Germinal center (tissue), 1 donor: ENCODE measurements at regions not wholly inside any gene's neighbourhood (a gene's known extent, or its start where the extent isn't known, plus 50 kb on each side); places are given as distances from the start of the nearest gene placed in this dataset.
"Not testable (repeated sequence)": the region's sequence is repeated elsewhere in the genome, so short reads cannot be mapped to it uniquely, and the experiment has no call there.

Experiments
- DNase-seq: peaks from one replicate; pipeline ENCODE4 v3.0.0; 2012; ENCODE audit warnings: mixed read lengths, low spot score

DNA sequence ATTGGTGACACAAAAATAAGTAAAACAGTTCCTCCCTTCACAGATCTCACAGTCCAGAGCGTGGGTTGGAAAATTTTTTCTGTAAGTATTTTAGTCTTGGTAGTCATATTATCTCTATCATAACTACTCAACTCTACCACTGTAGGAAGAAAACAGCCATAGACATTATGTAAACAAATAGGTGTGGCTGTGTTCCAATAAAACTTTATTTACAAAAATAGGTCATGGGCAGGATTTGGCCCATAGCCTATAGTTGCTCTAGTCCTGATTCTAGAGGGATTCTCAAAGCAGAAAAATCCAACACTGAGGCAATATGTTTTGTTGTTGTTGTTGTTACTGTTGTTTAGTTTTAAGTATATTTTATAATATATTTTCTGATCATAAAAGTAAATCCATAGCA, 206.1 kb upstream of the GADL1 start:
- no peak for DNase-seq

GRCh38 chr3:31101285-31101684, 206.8 kb upstream of the GADL1 start:
- not testable (repeated sequence) for DNase-seq

DNA sequence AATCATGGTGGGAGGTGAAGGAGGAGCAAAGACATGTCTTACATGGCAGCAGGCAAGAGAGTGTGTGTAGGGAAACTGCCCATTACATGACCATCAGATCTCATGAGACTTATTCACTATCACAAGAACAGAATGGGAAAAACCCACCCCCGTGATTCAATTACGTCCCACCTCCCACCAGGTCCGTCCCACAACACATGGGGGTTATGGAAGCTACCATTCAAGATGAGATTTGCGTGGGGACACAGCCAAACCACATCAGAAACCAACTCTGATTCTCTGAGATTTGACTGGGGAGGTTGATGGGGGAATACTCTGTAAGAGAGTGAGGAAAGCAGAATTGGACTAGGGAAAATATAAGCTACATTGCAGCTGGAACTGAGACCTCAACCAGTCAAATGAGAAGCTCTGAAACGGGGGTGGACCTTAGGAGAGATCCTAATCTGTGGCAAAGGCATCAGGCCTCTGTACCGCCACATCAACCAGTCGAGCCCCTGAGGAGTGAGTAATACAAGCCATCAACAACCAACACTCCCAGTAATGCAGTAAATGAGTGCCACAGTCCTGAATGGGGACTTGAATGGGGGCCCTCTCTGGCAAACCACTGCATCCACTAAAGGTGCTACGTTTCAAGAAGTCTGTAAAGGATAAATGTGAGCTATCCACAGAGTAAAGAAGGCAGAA, 207.9 kb upstream of the GADL1 start:
- DNase-seq, result no peak

GRCh38 chr3:31103181-31103580, 208.7 kb upstream of the GADL1 start:
- DNase-seq, result no peak

- no peak for DNase-seq
Observed at GRCh38 chr3:31103623-31104180, 209.2 kb upstream of the GADL1 start.

- no peak for DNase-seq
Observed at GRCh38 chr3:31105011-31105410, 210.6 kb upstream of the GADL1 start.

GRCh38 chr3:31105438-31106077, 211.1 kb upstream of the GADL1 start:
- no peak for DNase-seq

DNA sequence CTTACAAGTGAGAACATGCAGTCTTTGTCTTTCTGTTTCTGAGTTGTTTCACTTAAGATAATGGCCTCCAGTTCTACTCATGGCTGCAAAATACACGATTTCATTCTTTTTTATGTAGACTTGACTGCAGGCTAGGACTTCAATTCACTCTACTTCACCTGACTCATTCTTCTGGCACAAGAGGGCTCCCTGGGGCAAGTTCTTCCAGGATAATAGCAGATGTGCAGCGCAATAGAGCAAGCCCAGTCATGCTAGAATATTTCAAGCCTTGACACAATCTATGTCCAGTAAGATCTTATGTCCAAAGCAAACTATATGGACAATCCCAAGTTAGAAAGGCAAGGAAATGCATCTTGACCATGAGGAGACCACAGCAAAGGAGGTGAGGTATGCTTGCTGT, 211.7 kb upstream of the GADL1 start:
- no peak for DNase-seq

DNA sequence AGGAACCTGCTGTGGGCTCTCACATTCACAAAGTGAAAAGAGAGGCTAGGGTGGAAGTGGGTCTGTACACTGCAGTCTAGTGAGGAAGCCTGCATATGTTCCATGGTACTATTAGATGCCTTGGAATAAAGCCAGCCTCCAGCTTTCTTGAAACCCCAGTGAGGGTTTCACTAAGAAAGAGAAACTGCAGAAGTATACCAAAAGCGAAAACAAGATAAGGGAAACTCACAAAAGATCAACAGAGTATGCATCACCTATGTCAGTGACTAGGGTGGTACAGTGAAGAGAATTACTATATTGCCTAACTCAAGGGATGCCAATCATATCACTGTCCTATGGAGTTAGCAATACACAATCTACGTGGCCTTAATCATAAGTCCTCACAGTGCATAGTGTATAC, 212.5 kb upstream of the GADL1 start:
- no peak for DNase-seq

DNA sequence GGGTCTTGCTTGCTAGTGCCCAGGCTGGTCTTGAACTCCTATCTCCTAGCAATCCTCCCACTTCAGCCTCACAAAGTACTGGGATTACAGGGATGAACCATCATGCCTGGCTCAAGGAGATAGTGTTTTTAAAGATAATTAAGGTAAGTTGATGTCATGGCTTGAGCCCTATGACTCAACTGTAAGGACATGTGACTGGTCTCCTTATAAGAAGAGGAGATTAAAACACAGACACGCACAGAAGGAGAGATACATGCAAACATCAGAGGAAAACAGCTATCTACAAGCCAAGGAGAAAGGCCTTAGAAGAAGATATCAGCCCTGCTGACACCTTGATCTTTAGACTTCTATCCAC, 220.4 kb upstream of the GADL1 start:
- no peak for DNase-seq

- DNase-seq, result not testable (repeated sequence)
Observed at GRCh38 chr3:31115531-31115930, 221.1 kb upstream of the GADL1 start.

- no peak for DNase-seq
Observed at GRCh38 chr3:31116651-31117050, 222.2 kb upstream of the GADL1 start.

DNA sequence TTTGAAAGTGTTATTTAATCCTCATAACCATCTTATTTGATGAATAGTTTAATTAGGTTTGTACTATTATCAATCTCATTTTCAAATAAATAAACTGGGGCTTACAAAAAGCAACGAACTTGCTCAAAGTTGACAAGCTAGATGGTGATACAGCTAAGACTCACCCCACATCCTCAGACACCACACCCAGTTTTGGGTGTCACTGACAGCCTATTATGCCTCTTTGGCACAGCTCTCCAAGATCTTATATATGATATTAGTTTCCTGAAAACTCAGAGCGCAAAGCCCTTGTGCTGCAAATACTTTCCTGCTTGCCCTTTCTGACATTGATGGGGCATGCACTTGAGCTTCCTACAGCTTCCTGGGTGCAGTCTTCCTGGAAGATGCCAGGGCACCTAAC, 223.4 kb upstream of the GADL1 start:
- no peak for DNase-seq

- DNase-seq, result no peak
Observed at GRCh38 chr3:31124373-31124772, 229.9 kb upstream of the GADL1 start.

DNA sequence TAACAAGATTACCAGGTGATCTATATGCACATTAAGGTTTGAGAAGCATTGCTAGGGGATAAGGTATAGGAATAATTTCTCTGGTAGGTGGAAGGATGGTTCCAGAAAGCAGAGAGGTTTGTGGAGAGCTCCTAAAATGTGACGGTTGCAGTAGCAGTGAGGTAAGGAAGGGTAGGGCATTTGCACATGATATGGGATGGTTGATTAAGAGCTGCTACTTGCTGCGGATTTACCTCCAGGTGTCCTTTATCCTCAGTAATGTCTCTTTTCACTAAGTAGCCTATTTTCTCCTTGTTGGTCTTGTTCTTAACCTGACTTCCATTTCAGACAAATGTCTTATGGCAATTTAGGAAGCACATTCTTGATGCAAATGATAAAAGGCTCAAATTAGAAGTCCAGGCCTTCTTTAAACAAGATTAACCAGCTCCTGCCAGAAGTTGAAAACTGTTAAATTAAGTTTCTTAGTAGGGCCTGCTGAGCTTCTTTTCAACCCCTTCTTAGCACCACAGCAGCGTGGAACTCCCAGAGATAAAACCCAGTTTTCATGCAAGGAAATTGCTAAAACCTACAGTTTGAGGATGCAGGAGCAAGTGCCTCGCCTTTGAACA, 231.1 kb upstream of the GADL1 start:
- DNase-seq, result no peak

DNA sequence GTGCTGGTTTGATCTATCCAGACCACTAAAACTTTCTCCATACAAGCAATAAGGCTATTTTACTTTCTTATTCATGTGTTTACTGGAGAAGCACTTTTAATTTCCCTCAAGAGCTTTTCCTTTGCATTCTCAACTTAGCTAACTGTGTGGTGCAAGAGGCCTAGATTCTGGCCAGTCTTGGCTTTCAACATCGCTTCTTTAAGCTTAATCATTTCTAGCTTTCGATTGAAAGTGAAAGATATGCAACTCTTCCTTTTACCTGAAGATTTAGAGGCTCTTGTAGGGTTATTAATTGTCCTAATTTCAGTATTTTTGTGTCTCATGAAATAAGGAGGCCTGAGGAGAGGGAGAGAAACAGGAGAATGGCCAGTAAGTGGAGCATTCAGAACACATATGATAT, 234.8 kb upstream of the GADL1 start:
- no peak for DNase-seq

DNA sequence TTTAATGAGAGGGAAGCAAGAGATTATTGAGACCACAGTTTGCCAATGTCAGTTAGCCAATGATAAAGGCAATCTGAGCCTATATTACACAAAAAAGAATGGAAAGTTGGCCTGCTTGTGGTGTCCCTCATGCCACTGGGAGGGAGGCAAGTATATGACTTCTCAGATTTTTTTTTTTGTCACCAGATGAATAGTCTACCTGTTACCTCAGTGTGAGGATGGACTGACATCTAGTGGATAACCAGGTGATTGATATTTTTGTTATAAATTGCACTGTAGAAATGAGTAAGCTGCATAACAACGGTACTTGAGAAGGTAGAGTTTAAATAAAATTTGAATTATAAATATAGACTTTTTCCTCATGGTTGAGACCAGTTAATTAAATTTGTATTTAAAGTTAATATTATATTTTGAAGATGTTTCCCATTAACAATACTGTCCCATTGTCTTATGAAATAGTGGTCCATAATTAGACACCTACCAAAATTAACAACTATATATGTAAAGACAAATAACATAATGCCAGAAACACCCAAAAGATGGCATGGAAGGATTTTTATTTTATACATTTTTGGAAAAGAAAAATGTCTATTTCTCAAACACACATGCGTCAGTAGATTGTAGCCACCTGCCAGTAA, 237.8 kb upstream of the GADL1 start:
- peak; percentile 6 for DNase-seq

DNA sequence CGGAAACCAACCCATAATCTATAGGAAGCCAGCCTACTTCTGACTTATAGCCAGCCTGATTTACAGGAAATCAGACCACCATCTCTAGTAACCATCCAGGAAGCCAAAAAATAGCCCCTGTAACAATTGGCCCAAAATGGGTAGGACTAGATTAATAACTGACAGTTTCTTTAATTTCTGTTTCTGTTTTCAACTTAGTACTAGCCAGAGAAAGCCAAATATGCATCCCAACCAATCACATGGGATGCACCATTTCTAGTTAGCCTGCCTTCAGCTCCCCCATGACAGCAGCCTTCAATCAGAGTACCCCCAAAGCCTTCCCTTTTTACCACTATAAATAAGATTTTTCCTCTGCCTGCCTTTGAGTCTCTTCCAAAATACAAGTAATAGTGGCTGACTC, 239.1 kb upstream of the GADL1 start:
- no peak for DNase-seq

- DNase-seq, result no peak
Observed at GRCh38 chr3:31135546-31135945, 241.1 kb upstream of the GADL1 start.

GRCh38 chr3:31137718-31138465, 243.4 kb upstream of the GADL1 start:
- no peak for DNase-seq

GRCh38 chr3:31140470-31140869, 246.0 kb upstream of the GADL1 start:
- no peak for DNase-seq

- DNase-seq, result no peak
Observed at GRCh38 chr3:31142139-31142538, 247.7 kb upstream of the GADL1 start.
